Tibial nerve (tissue), 4 donors: ENCODE measurements at regions not wholly inside any gene's neighbourhood (a gene's known extent, or its start where the extent isn't known, plus 50 kb on each side); places are given as distances from the start of the nearest gene placed in this dataset.
"Not testable (repeated sequence)": the region's sequence is repeated elsewhere in the genome, so short reads cannot be mapped to it uniquely, and the experiment has no call there.

Experiments
- DNase-seq, 2 donors: peaks; one replicate each; pipeline ENCODE4 v3.0.0-alpha.2; 2019; ENCODE audit warnings: low spot score in 2 of 2
- H3K27ac ChIP-seq, 4 donors: fragments of 200-600 bp; sonication (generic) in 3 of 4; one replicate each; pipeline ENCODE4 v1.5.1; 2017 to 2019; ENCODE audit warnings: mild to moderate bottlenecking in 1 of 4
- H3K27me3 ChIP-seq, 2 donors: fragments of 200-600 bp; sonication (generic) in 1 of 2; one replicate each; pipeline versions ENCODE4 v1.5.1 to v1.6.0; 2017 to 2019
- H3K36me3 ChIP-seq, 3 donors: fragments of 200-600 bp; sonication (generic); one replicate each; pipeline ENCODE4 v1.5.1; 2018 to 2019
- H3K4me1 ChIP-seq, 4 donors: fragments of 200-600 bp; sonication (generic) in 3 of 4; one replicate each; pipeline ENCODE4 v1.5.1; 2017 to 2019
- H3K4me3 ChIP-seq, 4 donors: fragments of 200-600 bp; sonication (generic) in 3 of 4; one replicate each; pipeline ENCODE4 v1.5.1; 2017 to 2019; ENCODE audit warnings: mild to moderate bottlenecking in 1 of 4, moderate library complexity in 1 of 4
- H3K9me3 ChIP-seq, 4 donors: fragments of 200-600 bp; sonication (generic) in 3 of 4; one replicate each; pipeline ENCODE4 v1.5.1; 2017 to 2019
- CTCF ChIP-seq, 5 experiments: fragments of 200-600 bp in 3 of 5; fragments of 450-650 bp in 2 of 5; sonication (generic) in 3 of 5; IDR thresholded peaks; one replicate each; pipeline ENCODE4 v1.5.1; 2016 to 2019; ENCODE audit warnings: antibody characterized with exemption in 5 of 5, mild to moderate bottlenecking in 3 of 5, moderate library complexity in 2 of 5
- EP300 ChIP-seq, 2 donors: sonication (generic); formaldehyde crosslinking; IDR thresholded peaks; one replicate each; pipeline ENCODE4 v1.6.1; 2017; ENCODE audit warnings: antibody characterized with exemption in 2 of 2, mild to moderate bottlenecking in 1 of 2
- POLR2A ChIP-seq, 2 donors: fragments of 450-650 bp; IDR thresholded peaks; one replicate each; pipeline ENCODE4 v1.6.1; 2017; ENCODE audit warnings: antibody characterized with exemption in 2 of 2, mild to moderate bottlenecking in 2 of 2, moderate library complexity in 2 of 2
- WGBS, 2 donors: methylation state at CpG; one replicate each; pipeline ENCODE4 v1.1.5; 2018; 5-methylcytosine and 5-hydroxymethylcytosine counted together

- peaks cover 0 to 5% (median 0%) of the 10 kb centered on the region in 4 donors for H3K9me3 ChIP-seq
- DNase-seq: no peak
- no peak overlapping the region for H3K4me3 ChIP-seq
- WGBS, 2 donors: 92 to 100% methylated on average over 2 of the region's 2 CpGs
- no peak overlapping the region for H3K27ac ChIP-seq
- peaks cover 0 to 4% (median 0%) of the 10 kb centered on the region in 3 donors for H3K36me3 ChIP-seq
- H3K27me3 ChIP-seq: no peaks in the 10 kb centered on the region
- no peak for TF ChIP-seq CTCF (IDR thresholded peaks at IDR 0.05)
- TF ChIP-seq POLR2A (IDR thresholded peaks at IDR 0.05): no peak
- TF ChIP-seq EP300 (IDR thresholded peaks at IDR 0.05): no peak
- no peaks in the 10 kb centered on the region for H3K4me1 ChIP-seq
Observed at GRCh38 chr21:14058566-14058965, 152.2 kb downstream of the LIPI start.

- H3K36me3 ChIP-seq, DNase-seq: not testable (repeated sequence)
Observed at GRCh38 chr21:14057841-14058481, 152.8 kb downstream of the LIPI start.

GRCh38 chr21:14057313-14057712 is 153.4 kb downstream of the LIPI start:
- H3K27ac ChIP-seq: no peak overlapping the region
- peaks cover 0 to 4% (median 0%) of the 10 kb centered on the region in 3 donors for H3K36me3 ChIP-seq
- no peak for TF ChIP-seq CTCF (IDR thresholded peaks at IDR 0.05)
- no peak for TF ChIP-seq POLR2A (IDR thresholded peaks at IDR 0.05)
- TF ChIP-seq EP300 (IDR thresholded peaks at IDR 0.05): no peak
- H3K4me3 ChIP-seq: no peak overlapping the region
- no peaks in the 10 kb centered on the region for H3K9me3 ChIP-seq
- no peak for DNase-seq
- H3K4me1 ChIP-seq: no peaks in the 10 kb centered on the region
- no peaks in the 10 kb centered on the region for H3K27me3 ChIP-seq
- 88 to 94% methylated on average over 4 of the region's 4 CpGs for WGBS, 2 donors

More at GRCh38 chr21:14057841-14058481, 152.8 kb downstream of the LIPI start:
- not testable (repeated sequence) for H3K9me3 ChIP-seq, H3K4me1 ChIP-seq, H3K27me3 ChIP-seq, H3K27ac ChIP-seq, H3K4me3 ChIP-seq
- WGBS, 2 donors: 91 to 93% methylated on average over 9 to 10 of the region's 10 CpGs

GRCh38 chr21:14056771-14057191 is 154.0 kb downstream of the LIPI start:
- H3K27me3 ChIP-seq: no peaks in the 10 kb centered on the region
- peaks cover 0 to 4% (median 0%) of the 10 kb centered on the region in 3 donors for H3K36me3 ChIP-seq
- DNase-seq: no peak
- H3K4me3 ChIP-seq: no peak overlapping the region
- H3K27ac ChIP-seq: no peak overlapping the region
- H3K4me1 ChIP-seq: no peaks in the 10 kb centered on the region
- no peaks in the 10 kb centered on the region for H3K9me3 ChIP-seq
- TF ChIP-seq POLR2A (IDR thresholded peaks at IDR 0.05) (no peak), EP300 (IDR thresholded peaks at IDR 0.05) (no peak), CTCF (IDR thresholded peaks at IDR 0.05) (no peak)
- WGBS, 2 donors: 94 to 96% methylated on average over 9 of the region's 9 CpGs

- WGBS, 2 donors: 93 to 98% methylated on average over 5 to 6 of the region's 6 CpGs
- DNase-seq, H3K27ac ChIP-seq: not testable (repeated sequence)
Observed at GRCh38 chr21:14055746-14056515, 154.8 kb downstream of the LIPI start.

GRCh38 chr21:14054682-14055081 is 156.1 kb downstream of the LIPI start:
- DNase-seq: no peak
- Histone ChIP-seq H3K9me3 (no peaks in the 10 kb centered on the region), H3K4me1 (no peaks in the 10 kb centered on the region), H3K36me3 (peaks cover 0 to 4% (median 0%) of the 10 kb centered on the region in 3 donors), H3K27me3 (no peaks in the 10 kb centered on the region), H3K4me3 (no peak overlapping the region), H3K27ac (no peak overlapping the region)
- TF ChIP-seq EP300 (IDR thresholded peaks at IDR 0.05) (no peak), POLR2A (IDR thresholded peaks at IDR 0.05) (no peak), CTCF (IDR thresholded peaks at IDR 0.05) (no peak)
- 100% methylated on average over 3 of the region's 3 CpGs for WGBS, 2 donors

More at GRCh38 chr21:14055746-14056515, 154.8 kb downstream of the LIPI start:
- not testable (repeated sequence) for H3K36me3 ChIP-seq, H3K4me3 ChIP-seq, H3K9me3 ChIP-seq, H3K4me1 ChIP-seq, H3K27me3 ChIP-seq
